GM23248 (cell line): ENCODE measurements at regions not wholly inside any gene's neighbourhood (a gene's known extent, or its start where the extent isn't known, plus 50 kb on each side); places are given as distances from the start of the nearest gene placed in this dataset.

Experiments used
- DNase-seq: peaks from one replicate; pipeline ENCODE4 v3.0.0-alpha.2; 2015
- H2AFZ ChIP-seq: fragments of 200-600 bp; sonication (generic); 2 replicates; pipeline ENCODE4 v1.6.1; 2016; ENCODE audit warnings: antibody characterized with exemption
- H3F3A ChIP-seq: fragments of 200-600 bp; sonication (generic); 2 replicates; pipeline ENCODE4 v1.6.1; 2016; ENCODE audit warnings: mild to moderate bottlenecking, antibody characterized with exemption, mixed run types; ENCODE audit not compliant: insufficient read depth
- H3K27ac ChIP-seq: fragments of 200-600 bp; sonication (generic); 2 replicates; pipeline ENCODE4 v1.5.1; 2016; ENCODE audit warnings: mild to moderate bottlenecking
- H3K27me3 ChIP-seq: fragments of 200-600 bp; sonication (generic); replicated peaks from 2 replicates; pipeline ENCODE4 v1.6.1; 2016; ENCODE audit warnings: mild to moderate bottlenecking; ENCODE audit not compliant: insufficient read depth
- H3K36me3 ChIP-seq: fragments of 200-600 bp; sonication (generic); 2 replicates; pipeline ENCODE4 v1.6.1; 2016; ENCODE audit warnings: low read depth, mild to moderate bottlenecking
- H3K4me1 ChIP-seq: fragments of 200-600 bp; sonication (generic); 2 replicates; pipeline ENCODE4 v1.6.1; 2016; ENCODE audit warnings: mild to moderate bottlenecking; ENCODE audit not compliant: insufficient read depth
- H3K4me2 ChIP-seq: fragments of 200-600 bp; sonication (generic); one replicate; pipeline ENCODE4 v1.6.1; 2016; ENCODE audit warnings: mild to moderate bottlenecking; ENCODE audit not compliant: unreplicated experiment
- H3K4me3 ChIP-seq: fragments of 200-600 bp; sonication (generic); 2 replicates; pipeline ENCODE4 v1.5.1; 2016; ENCODE audit warnings: mild to moderate bottlenecking
- H3K79me2 ChIP-seq: fragments of 200-600 bp; sonication (generic); 2 replicates; pipeline ENCODE4 v1.6.1; 2016; ENCODE audit warnings: mild to moderate bottlenecking; ENCODE audit not compliant: insufficient read depth
- H3K9ac ChIP-seq: fragments of 200-600 bp; sonication (generic); 2 replicates; pipeline ENCODE4 v1.6.1; 2016; ENCODE audit warnings: mild to moderate bottlenecking
- H3K9me2 ChIP-seq: fragments of 200-600 bp; sonication (generic); 2 replicates; pipeline ENCODE4 v1.6.1; 2016; ENCODE audit warnings: mixed run types, mild to moderate bottlenecking, moderate library complexity; ENCODE audit not compliant: insufficient read depth
- H3K9me3 ChIP-seq: fragments of 200-600 bp; sonication (generic); one replicate; pipeline ENCODE4 v1.6.1; 2017; ENCODE audit warnings: low read depth
- H4K20me1 ChIP-seq: fragments of 200-600 bp; sonication (generic); 2 replicates; pipeline ENCODE4 v1.6.0; 2016; ENCODE audit not compliant: insufficient read depth
- EZH2 ChIP-seq: fragments of 200-600 bp; sonication (generic); IDR thresholded peaks from 2 replicates; pipeline ENCODE4 v1.6.1; 2018; ENCODE audit warnings: antibody characterized with exemption, mild to moderate bottlenecking; ENCODE audit not compliant: insufficient read depth, poor library complexity, severe bottlenecking
- EZH2phosphoT487 ChIP-seq: fragments of 200-600 bp; sonication (generic); IDR thresholded peaks from 2 replicates; pipeline ENCODE4 v1.6.1; 2018; ENCODE audit warnings: antibody characterized with exemption, moderate library complexity, mild to moderate bottlenecking, low read depth; ENCODE audit not compliant: insufficient read depth
- WGBS, 2 experiments: methylation state at CpG; one replicate each; pipeline ENCODE4 v1.1.6; 2015 to 2017; ENCODE audit warnings: low lambda C conversion rate in 2 of 2, low coverage in 1 of 2; ENCODE audit errors: missing lambda C conversion rate in 2 of 2; 5-methylcytosine and 5-hydroxymethylcytosine counted together
- in situ Hi-C: fragments of 300-500 bp; cut with MboI; formaldehyde crosslinking; loops from 2 replicates; pipeline ENCODE4 v1.15.0; 2020

- no peaks in the 10 kb centered on the region for H4K20me1 ChIP-seq
- in situ Hi-C loops: no loop called here
- no peaks in the 10 kb centered on the region; the same call in 1 of the 2 replicates for H3K27me3 ChIP-seq
- WGBS, 2 experiments: 3 to 6% methylated on average over 1 of the region's 1 CpG
- DNase-seq: no peak
- no peak overlapping the region for H3K4me3 ChIP-seq
- H3K79me2 ChIP-seq: no peaks in the 10 kb centered on the region
- H3F3A ChIP-seq: no peaks in the 10 kb centered on the region
- H3K4me2 ChIP-seq: no peak overlapping the region
- H3K9ac ChIP-seq: no peak overlapping the region
- H3K9me3 ChIP-seq: no peaks in the 10 kb centered on the region
- no peaks in the 10 kb centered on the region for H3K9me2 ChIP-seq
- no peaks in the 10 kb centered on the region for H3K4me1 ChIP-seq
- TF ChIP-seq EZH2 (no peak), EZH2phosphoT487 (no peak)
- no peaks in the 10 kb centered on the region for H3K36me3 ChIP-seq
- no peak overlapping the region for H2AFZ ChIP-seq
- no peak overlapping the region for H3K27ac ChIP-seq
Observed at GRCh38 chr18:40031435-40031834, 1923.6 kb upstream of the PIK3C3 start.

GRCh38 chr18:40019797-40020392, 1935.1 kb upstream of the PIK3C3 start:
- Histone ChIP-seq H3K79me2 (no peaks in the 10 kb centered on the region), H2AFZ (no peak overlapping the region), H3K4me1 (no peaks in the 10 kb centered on the region), H3K36me3 (no peaks in the 10 kb centered on the region), H3K9me3 (no peaks in the 10 kb centered on the region), H3K4me2 (no peak overlapping the region), H3K9me2 (0 out of 2 replicates have a peak, but pooled peaks cover 4% of the 10 kb centered on the region), H4K20me1 (no peaks in the 10 kb centered on the region), H3K9ac (no peak overlapping the region), H3F3A (no peaks in the 10 kb centered on the region), H3K27me3 (no peaks in the 10 kb centered on the region), H3K4me3 (no peak overlapping the region), H3K27ac (no peak overlapping the region)
- no peak for TF ChIP-seq EZH2
- no peak for TF ChIP-seq EZH2phosphoT487
- in situ Hi-C loops: no loop called here
- DNase-seq: peak; percentile 1
- WGBS, 2 experiments: 31 to 45% methylated on average over 2 of the region's 2 CpGs

- Histone ChIP-seq H3K27me3 (no peaks in the 10 kb centered on the region), H3F3A (0 out of 2 replicates have a peak, but pooled peaks cover 2% of the 10 kb centered on the region), H3K27ac (no peak overlapping the region), H3K4me3 (no peak overlapping the region), H3K9ac (no peak overlapping the region), H3K79me2 (no peaks in the 10 kb centered on the region), H3K9me2 (0 out of 2 replicates have a peak, but pooled peaks cover 4% of the 10 kb centered on the region), H2AFZ (no peak overlapping the region), H4K20me1 (no peaks in the 10 kb centered on the region), H3K9me3 (no peaks in the 10 kb centered on the region), H3K36me3 (no peaks in the 10 kb centered on the region), H3K4me1 (no peaks in the 10 kb centered on the region), H3K4me2 (no peak overlapping the region)
- no peak for TF ChIP-seq EZH2
- no peak for TF ChIP-seq EZH2phosphoT487
- in situ Hi-C loops: no loop called here
- no peak for DNase-seq
- 56 to 62% methylated on average over 6 of the region's 6 CpGs for WGBS, 2 experiments
Observed at GRCh38 chr18:40018266-40018665, 1936.8 kb upstream of the PIK3C3 start.

GRCh38 chr18:40017021-40017420, 1938.0 kb upstream of the PIK3C3 start:
- 63 to 70% methylated on average over 6 of the region's 6 CpGs for WGBS, 2 experiments
- Histone ChIP-seq H3K4me2 (no peak overlapping the region), H3K36me3 (no peaks in the 10 kb centered on the region), H3K9me2 (0 out of 2 replicates have a peak, but pooled peaks cover 4% of the 10 kb centered on the region), H3F3A (0 out of 2 replicates have a peak, but pooled peaks cover 3% of the 10 kb centered on the region), H3K9ac (no peak overlapping the region), H3K4me1 (peaks cover 4% of the 10 kb centered on the region; the same call in 1 of the 2 replicates), H3K27me3 (no peaks in the 10 kb centered on the region), H2AFZ (no peak overlapping the region), H3K4me3 (no peak overlapping the region), H3K9me3 (no peaks in the 10 kb centered on the region), H4K20me1 (no peaks in the 10 kb centered on the region), H3K79me2 (no peaks in the 10 kb centered on the region), H3K27ac (no peak overlapping the region)
- in situ Hi-C loops: no loop called here
- DNase-seq: no peak
- TF ChIP-seq EZH2 (no peak), EZH2phosphoT487 (no peak)

GRCh38 chr18:40016405-40016804, 1938.6 kb upstream of the PIK3C3 start:
- H3K27ac ChIP-seq: no peak overlapping the region
- no peaks in the 10 kb centered on the region for H3K9me3 ChIP-seq
- 0 out of 2 replicates have a peak, but pooled peaks cover 3% of the 10 kb centered on the region for H3F3A ChIP-seq
- H3K79me2 ChIP-seq: no peaks in the 10 kb centered on the region
- no peaks in the 10 kb centered on the region for H3K36me3 ChIP-seq
- H3K4me1 ChIP-seq: peaks cover 4% of the 10 kb centered on the region; the same call in 1 of the 2 replicates
- DNase-seq: no peak
- H4K20me1 ChIP-seq: no peaks in the 10 kb centered on the region
- no peak for TF ChIP-seq EZH2phosphoT487
- no peak for TF ChIP-seq EZH2
- WGBS, 2 experiments: 35 to 45% methylated on average over 1 of the region's 1 CpG
- H3K9ac ChIP-seq: no peak overlapping the region
- H3K9me2 ChIP-seq: 0 out of 2 replicates have a peak, but pooled peaks cover 4% of the 10 kb centered on the region
- no peaks in the 10 kb centered on the region for H3K27me3 ChIP-seq
- no peak overlapping the region for H3K4me3 ChIP-seq
- in situ Hi-C loops: no loop called here
- no peak overlapping the region for H3K4me2 ChIP-seq
- no peak overlapping the region for H2AFZ ChIP-seq
